Astrocyte of the cerebellum (primary cell): ENCODE measurements at regions not wholly inside any gene's neighbourhood (a gene's known extent, or its start where the extent isn't known, plus 50 kb on each side); places are given as distances from the start of the nearest gene placed in this dataset.
A peak's percentile ranks its signal among the peaks of the same experiment; 100 is the strongest.

ENCODE experiments used
- DNase-seq: peaks from one replicate; pipeline ENCODE4 v3.0.0-alpha.2; 2011; ENCODE audit warnings: low read depth
- H3K4me3 ChIP-seq: 2 replicates; pipeline ENCODE4 v1.5.1; 2011; ENCODE audit warnings: mild to moderate bottlenecking, low read depth, low read length, moderate library complexity
- in situ Hi-C: cut with HindIII; loops from 2 replicates; pipeline ENCODE4 v1.10.0; 2017; ENCODE audit warnings: low sequenced_read_pairs
- TF ChIP-seq, protein P1 (sequence below): IDR thresholded peaks from 2 replicates; pipeline ENCODE4 v1.5.1; 2012; ENCODE audit warnings: low read length, low read depth, moderate library complexity, mild to moderate bottlenecking; ENCODE audit errors: missing control alignments

DNA sequence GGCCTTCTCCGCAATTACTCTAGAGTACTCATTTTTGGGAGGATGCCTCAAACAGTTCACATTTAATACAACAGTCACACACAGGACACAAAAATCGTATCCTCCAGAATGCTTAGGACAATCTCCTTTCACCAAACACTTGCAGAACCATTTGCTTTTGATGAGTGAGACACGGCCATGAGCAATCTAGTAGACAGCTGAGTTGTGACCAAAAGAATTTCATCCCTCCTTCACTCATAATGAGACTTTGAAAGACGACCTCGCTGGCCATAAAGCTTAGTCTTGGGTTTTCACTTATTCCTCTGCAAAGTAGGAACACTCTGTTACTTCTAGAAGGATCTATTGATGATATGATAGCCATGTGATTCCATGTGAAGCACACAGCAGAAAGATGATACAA, 87.5 kb upstream of the SLC35G4 start:
- no peak for DNase-seq
- in situ Hi-C loops: loop anchor here (25.0 kb wide), 1 partner anchor 210 kb away; no protein-coding TSS in a partner anchor
- TF ChIP-seq, protein P1, sequence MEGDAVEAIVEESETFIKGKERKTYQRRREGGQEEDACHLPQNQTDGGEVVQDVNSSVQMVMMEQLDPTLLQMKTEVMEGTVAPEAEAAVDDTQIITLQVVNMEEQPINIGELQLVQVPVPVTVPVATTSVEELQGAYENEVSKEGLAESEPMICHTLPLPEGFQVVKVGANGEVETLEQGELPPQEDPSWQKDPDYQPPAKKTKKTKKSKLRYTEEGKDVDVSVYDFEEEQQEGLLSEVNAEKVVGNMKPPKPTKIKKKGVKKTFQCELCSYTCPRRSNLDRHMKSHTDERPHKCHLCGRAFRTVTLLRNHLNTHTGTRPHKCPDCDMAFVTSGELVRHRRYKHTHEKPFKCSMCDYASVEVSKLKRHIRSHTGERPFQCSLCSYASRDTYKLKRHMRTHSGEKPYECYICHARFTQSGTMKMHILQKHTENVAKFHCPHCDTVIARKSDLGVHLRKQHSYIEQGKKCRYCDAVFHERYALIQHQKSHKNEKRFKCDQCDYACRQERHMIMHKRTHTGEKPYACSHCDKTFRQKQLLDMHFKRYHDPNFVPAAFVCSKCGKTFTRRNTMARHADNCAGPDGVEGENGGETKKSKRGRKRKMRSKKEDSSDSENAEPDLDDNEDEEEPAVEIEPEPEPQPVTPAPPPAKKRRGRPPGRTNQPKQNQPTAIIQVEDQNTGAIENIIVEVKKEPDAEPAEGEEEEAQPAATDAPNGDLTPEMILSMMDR: no peak
- H3K4me3 ChIP-seq: no peak overlapping the region

GRCh38 chr18:11520536-11520935, 88.9 kb upstream of the SLC35G4 start:
- peak; percentile 39 for DNase-seq
- no peak overlapping the region for H3K4me3 ChIP-seq
- in situ Hi-C loops: loop anchor here (25.0 kb wide), 1 partner anchor 208 kb away; no protein-coding TSS in a partner anchor
- TF ChIP-seq, protein P1: no peak

DNA sequence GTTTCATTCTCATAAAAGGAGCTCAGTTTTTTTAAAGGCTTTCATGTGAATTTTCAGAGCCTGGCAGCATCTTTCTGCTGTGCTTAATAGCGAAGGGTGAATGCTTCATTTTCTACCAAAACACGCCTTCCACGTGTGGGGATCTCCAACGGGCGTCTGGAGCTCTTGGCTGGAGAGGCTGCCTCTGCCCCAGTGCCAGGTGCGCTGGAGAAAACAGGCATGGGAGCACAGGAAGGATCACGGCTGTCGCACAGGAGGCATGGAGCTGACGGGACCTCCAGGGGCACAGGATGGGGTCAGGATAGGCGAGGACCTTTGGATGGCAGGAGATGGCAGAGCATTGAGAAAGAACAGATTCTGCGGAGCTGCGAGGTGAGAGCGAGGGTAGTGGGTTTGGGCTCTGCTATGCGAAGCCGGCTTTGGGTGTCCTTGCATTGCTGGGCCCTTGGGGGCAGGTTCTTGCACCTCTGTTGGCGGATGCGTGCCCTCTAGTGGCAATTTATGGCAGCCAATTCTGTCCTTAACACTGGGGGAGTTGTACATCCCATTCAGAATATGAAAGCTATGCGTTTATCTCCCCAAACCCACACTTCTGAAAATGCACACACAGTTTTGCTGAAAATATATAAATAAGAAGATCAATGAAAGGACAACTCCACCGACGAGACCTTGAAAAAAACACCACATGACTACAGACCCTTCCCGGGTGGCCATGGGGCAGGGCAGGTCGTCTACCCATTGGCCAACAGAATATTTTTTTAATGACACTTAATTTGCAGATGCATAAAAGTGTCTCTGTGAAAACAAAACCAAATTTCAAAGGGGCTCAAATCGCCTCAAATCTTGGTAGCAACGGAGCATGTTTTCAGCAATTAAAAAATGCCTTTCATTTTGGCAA, 90.4 kb upstream of the SLC35G4 start:
- no peak for DNase-seq
- in situ Hi-C loops: loop anchor here (25.0 kb wide), 1 partner anchor 207 kb away; no protein-coding TSS in a partner anchor

GRCh38 chr18:11517704-11518103, 91.7 kb upstream of the SLC35G4 start:
- no peak overlapping the region for H3K4me3 ChIP-seq
- DNase-seq: no peak
- TF ChIP-seq, protein P1: no peak
- in situ Hi-C loops: loop anchor here (25.0 kb wide), 1 partner anchor 205 kb away; no protein-coding TSS in a partner anchor

More for the DNA sequence above, 90.4 kb upstream of the SLC35G4 start:
- TF ChIP-seq, protein P1: peak; percentile 59
- no peak overlapping the region for H3K4me3 ChIP-seq

DNA sequence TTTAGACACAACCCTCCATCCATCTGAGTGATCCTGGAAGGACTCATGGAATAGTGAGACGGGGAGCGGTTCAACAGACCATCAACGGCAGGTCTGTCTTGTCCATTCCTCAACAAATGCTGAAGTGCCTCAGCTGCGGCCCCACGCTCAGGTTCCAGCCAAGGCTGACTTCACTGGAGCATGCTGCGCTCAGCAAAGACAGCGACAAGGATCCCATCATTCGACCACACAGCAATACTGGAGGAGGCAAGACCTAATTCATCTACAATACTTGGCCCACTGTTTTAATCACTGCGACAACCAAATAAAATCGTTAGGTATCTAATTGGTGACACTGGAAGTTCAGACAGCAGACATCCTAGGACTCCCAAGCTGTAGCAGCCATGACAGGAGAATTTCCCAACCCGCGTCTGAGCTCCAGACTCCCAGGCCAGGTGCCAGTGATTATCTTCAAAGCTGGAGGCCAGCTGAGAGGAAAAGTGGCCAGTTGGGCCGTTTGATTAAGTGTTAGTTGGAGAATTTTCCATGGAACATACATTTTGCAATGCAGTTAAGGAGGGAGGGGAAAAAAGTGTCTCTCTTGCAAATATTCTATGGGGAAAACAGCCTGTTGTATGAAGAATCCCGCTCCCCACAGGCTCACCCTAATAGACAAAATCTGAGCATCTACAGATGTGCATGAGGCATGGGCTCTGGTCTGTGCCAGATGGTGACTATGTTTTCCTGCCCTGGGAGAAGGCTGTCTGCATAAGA, 92.5 kb upstream of the SLC35G4 start:
- no peak for DNase-seq
- in situ Hi-C loops: loop anchor here (25.0 kb wide), 1 partner anchor 205 kb away; no protein-coding TSS in a partner anchor
- TF ChIP-seq, protein P1: no peak
- H3K4me3 ChIP-seq: no peak overlapping the region

DNA sequence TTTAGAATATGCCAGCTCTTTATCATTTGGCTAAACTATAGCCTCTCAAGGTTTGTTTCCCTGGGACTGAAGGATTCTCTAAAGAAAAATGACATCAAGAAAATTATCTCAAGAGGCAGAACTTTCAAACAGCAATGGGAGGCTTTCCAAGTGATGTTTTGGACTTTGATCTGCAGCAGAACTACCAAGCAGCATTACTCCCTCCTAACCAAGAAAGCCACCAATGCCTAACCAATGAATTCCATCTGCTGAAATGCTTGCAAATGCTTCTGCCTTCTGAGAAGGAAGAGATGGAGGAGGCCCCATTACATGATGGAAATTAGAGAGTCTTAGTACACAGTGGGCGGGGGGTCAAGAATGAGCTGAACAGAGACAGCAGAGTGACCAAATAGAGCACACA, 95.1 kb upstream of the SLC35G4 start:
- in situ Hi-C loops: loop anchor here (25.0 kb wide), 1 partner anchor 202 kb away; no protein-coding TSS in a partner anchor
- DNase-seq: no peak
- no peak overlapping the region for H3K4me3 ChIP-seq
- TF ChIP-seq, protein P1: no peak
